ENCODE measurements at regions not wholly inside any gene's neighbourhood (a gene's known extent, or its start where the extent isn't known, plus 50 kb on each side); places are given as distances from the start of the nearest gene placed in this dataset.
A peak's percentile ranks its signal among the peaks of the same experiment; 100 is the strongest.

DNA sequence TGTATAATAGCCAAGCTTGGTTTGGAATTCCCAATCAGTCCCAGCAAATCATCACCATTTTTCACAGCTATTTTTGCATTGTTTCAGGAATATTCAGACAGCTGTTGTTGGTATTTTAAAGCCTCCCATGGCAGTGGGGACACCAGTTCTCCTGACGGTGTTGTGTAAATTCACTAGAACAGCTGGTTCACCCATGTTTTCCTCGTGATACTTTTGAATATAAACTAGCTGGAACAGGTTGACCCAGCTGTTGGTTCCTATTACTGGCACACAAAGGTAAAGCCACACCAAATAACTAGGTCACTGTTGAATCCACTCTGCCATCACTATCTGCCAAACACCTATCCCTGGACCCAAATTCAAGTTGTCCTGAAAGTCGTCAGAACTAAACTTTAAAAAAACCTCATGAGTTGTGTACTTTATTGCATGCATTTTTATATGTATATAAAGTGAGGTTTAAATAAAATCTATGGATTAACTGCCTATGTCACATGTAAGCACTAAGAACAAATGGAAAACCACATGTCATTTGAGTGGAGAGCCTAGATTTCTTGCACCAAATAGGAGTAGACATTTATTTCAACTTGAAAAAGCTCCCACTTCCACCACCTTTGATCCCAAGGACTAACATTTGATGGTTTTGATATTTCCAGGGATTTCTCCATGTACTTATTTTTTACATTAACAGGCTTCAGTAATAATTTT is 121.9 kb upstream of the PIK3R1 start:
- Histone ChIP-seq H3K4me3 (no peak overlapping the region), H3K9me3 (peaks cover 0 to 9% of the 10 kb centered on the region in 2 donors), H3K4me1 (peaks cover 0 to under 1% of the 10 kb centered on the region in 2 donors), H3K36me3 (no peaks in the 10 kb centered on the region), H3K27me3 (no peaks in the 10 kb centered on the region), H3K27ac (no peak overlapping the region)
- TF ChIP-seq, protein P1, sequence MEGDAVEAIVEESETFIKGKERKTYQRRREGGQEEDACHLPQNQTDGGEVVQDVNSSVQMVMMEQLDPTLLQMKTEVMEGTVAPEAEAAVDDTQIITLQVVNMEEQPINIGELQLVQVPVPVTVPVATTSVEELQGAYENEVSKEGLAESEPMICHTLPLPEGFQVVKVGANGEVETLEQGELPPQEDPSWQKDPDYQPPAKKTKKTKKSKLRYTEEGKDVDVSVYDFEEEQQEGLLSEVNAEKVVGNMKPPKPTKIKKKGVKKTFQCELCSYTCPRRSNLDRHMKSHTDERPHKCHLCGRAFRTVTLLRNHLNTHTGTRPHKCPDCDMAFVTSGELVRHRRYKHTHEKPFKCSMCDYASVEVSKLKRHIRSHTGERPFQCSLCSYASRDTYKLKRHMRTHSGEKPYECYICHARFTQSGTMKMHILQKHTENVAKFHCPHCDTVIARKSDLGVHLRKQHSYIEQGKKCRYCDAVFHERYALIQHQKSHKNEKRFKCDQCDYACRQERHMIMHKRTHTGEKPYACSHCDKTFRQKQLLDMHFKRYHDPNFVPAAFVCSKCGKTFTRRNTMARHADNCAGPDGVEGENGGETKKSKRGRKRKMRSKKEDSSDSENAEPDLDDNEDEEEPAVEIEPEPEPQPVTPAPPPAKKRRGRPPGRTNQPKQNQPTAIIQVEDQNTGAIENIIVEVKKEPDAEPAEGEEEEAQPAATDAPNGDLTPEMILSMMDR (IDR thresholded peaks at IDR 0.05) = no peak
- no peak for DNase-seq (ENCODE audit: low spot score)

DNA sequence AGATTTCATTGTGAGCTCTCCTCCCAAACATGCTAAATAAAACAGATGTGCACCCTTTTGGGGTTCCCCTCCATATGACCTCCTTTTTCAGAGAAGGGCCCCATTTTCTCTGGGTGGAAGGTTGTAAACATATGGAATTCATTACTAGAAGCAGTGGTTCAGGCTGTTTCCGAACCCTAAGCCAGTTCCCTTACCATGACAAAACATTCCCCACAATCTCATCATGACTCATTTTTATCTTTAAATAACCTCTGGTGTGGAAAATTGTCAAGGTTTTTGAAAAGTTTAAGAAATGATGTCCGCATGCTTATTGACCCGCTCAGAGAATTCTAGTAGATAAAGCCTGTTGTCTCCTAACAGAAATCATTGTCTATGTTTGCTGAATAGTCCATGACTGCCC is 127.3 kb upstream of the PIK3R1 start:
- no peak for DNase-seq (ENCODE audit: low spot score)
- H3K27ac ChIP-seq = no peak overlapping the region
- peaks cover 0 to 24% of the 10 kb centered on the region in 2 donors for H3K4me1 ChIP-seq
- H3K4me3 ChIP-seq = no peak overlapping the region
- peaks cover 0 to 9% of the 10 kb centered on the region in 2 donors for H3K9me3 ChIP-seq
- no peaks in the 10 kb centered on the region for H3K36me3 ChIP-seq
- no peaks in the 10 kb centered on the region for H3K27me3 ChIP-seq
- TF ChIP-seq, protein P1 (IDR thresholded peaks at IDR 0.05) = no peak

- Histone ChIP-seq H3K4me1 (peaks cover 0 to 24% of the 10 kb centered on the region in 2 donors), H3K9me3 (peaks cover 0 to 9% of the 10 kb centered on the region in 2 donors), H3K27ac (no peak overlapping the region), H3K36me3 (no peaks in the 10 kb centered on the region), H3K27me3 (no peaks in the 10 kb centered on the region), H3K4me3 (no peak overlapping the region)
- TF ChIP-seq, protein P1 (IDR thresholded peaks at IDR 0.05) = no peak
- DNase-seq (ENCODE audit: low spot score) = no peak
Measured at GRCh38 chr5:68087866-68088265, 127.7 kb upstream of the PIK3R1 start.

- no peak overlapping the region for H3K4me3 ChIP-seq
- peaks cover 0 to 9% of the 10 kb centered on the region in 2 donors for H3K9me3 ChIP-seq
- no peak for DNase-seq (ENCODE audit: low spot score)
- TF ChIP-seq, protein P1 (IDR thresholded peaks at IDR 0.05) = no peak
- no peaks in the 10 kb centered on the region for H3K27me3 ChIP-seq
- no peaks in the 10 kb centered on the region for H3K36me3 ChIP-seq
- peak overlapping the region; percentile 24 to 32 for H3K27ac ChIP-seq
- peaks cover 0 to 24% of the 10 kb centered on the region in 2 donors for H3K4me1 ChIP-seq
Measured at GRCh38 chr5:68086857-68087256, 128.7 kb upstream of the PIK3R1 start.

DNA sequence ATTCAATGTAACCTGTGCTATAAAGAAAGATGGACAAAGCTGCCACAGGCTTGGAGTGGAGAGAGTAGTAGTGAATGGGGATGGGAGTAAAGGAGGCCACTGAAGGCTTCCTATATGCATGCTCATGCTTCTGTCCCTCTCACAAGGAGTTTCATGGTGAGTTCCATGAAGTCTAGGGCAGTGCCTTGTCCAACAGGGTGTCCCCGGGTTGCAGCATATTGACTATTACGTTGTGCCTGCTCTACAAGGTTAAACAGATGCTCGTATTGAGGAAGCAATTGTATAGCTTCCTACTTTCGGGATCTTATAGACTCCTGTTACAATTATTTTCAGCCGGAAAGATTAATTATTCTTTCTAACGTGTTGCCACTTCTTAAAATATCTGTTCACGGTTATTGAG is 129.1 kb upstream of the PIK3R1 start:
- DNase-seq (ENCODE audit: low spot score) = no peak
- H3K9me3 ChIP-seq = peaks cover 0 to 9% of the 10 kb centered on the region in 2 donors
- H3K4me3 ChIP-seq = no peak overlapping the region
- peaks cover 0 to 24% of the 10 kb centered on the region in 2 donors for H3K4me1 ChIP-seq
- H3K27ac ChIP-seq = peak overlapping the region in 1 of 2 donors; percentile 32
- TF ChIP-seq, protein P1 (IDR thresholded peaks at IDR 0.05) = no peak
- no peaks in the 10 kb centered on the region for H3K36me3 ChIP-seq
- no peaks in the 10 kb centered on the region for H3K27me3 ChIP-seq

- H3K36me3 ChIP-seq = no peaks in the 10 kb centered on the region
- H3K27ac ChIP-seq = no peak overlapping the region
- no peaks in the 10 kb centered on the region for H3K9me3 ChIP-seq
- DNase-seq (ENCODE audit: low spot score) = no peak
- TF ChIP-seq, protein P1 (IDR thresholded peaks at IDR 0.05) = no peak
- no peak overlapping the region for H3K4me3 ChIP-seq
- H3K27me3 ChIP-seq = no peaks in the 10 kb centered on the region
- H3K4me1 ChIP-seq = peaks cover 0 to 24% of the 10 kb centered on the region in 2 donors
Measured at GRCh38 chr5:68084396-68084795, 131.2 kb upstream of the PIK3R1 start.

Measured in right atrium auricular region (tissue), 2 donors.